HK-2 (cell line): ENCODE measurements at regions not wholly inside any gene's neighbourhood (a gene's known extent, or its start where the extent isn't known, plus 50 kb on each side); places are given as distances from the start of the nearest gene placed in this dataset.
"Not testable (repeated sequence)": the region's sequence is repeated elsewhere in the genome, so short reads cannot be mapped to it uniquely, and the experiment has no call there.

Experiments
- DNase-seq: peaks from one replicate; pipeline ENCODE4 v3.0.0-alpha.2; 2018; ENCODE audit not compliant: unreplicated experiment

GRCh38 chr14:100419856-100420255 lies 96.7 kb downstream of the SLC25A47 start:
- no peak for DNase-seq

- DNase-seq, result no peak
Measured at GRCh38 chr14:100421756-100422470, 98.8 kb downstream of the SLC25A47 start.

GRCh38 chr14:100422556-100423316 lies 99.6 kb downstream of the SLC25A47 start:
- no peak for DNase-seq

GRCh38 chr14:100423317-100424010 lies 100.3 kb downstream of the SLC25A47 start:
- no peak for DNase-seq

- DNase-seq, result peak; percentile 29
Measured at GRCh38 chr14:100424504-100425428, 101.6 kb downstream of the SLC25A47 start.

- no peak for DNase-seq
Measured at GRCh38 chr14:100425429-100425827, 102.3 kb downstream of the SLC25A47 start.

GRCh38 chr14:100426314-100426713 lies 103.2 kb downstream of the SLC25A47 start:
- no peak for DNase-seq

GRCh38 chr14:100427166-100427565 lies 104.0 kb downstream of the SLC25A47 start:
- no peak for DNase-seq

- DNase-seq, result peak; percentile 13
Measured at GRCh38 chr14:100428727-100429126, 105.6 kb downstream of the SLC25A47 start.

GRCh38 chr14:100429537-100429936 lies 106.4 kb downstream of the SLC25A47 start:
- DNase-seq, result no peak

GRCh38 chr14:100430571-100430970 lies 107.4 kb downstream of the SLC25A47 start:
- no peak for DNase-seq

GRCh38 chr14:100431461-100431860 lies 108.3 kb downstream of the SLC25A47 start:
- not testable (repeated sequence) for DNase-seq

- DNase-seq, result no peak
Measured at GRCh38 chr14:100432652-100433427, 109.7 kb downstream of the SLC25A47 start.

- no peak for DNase-seq
Measured at GRCh38 chr14:100433428-100433814, 110.3 kb downstream of the SLC25A47 start.

- DNase-seq, result no peak
Measured at GRCh38 chr14:100434033-100434601, 111.0 kb downstream of the SLC25A47 start.

- DNase-seq, result no peak
Measured at GRCh38 chr14:100434911-100435438, 111.8 kb downstream of the SLC25A47 start.

GRCh38 chr14:100435459-100435858 lies 112.3 kb downstream of the SLC25A47 start:
- no peak for DNase-seq

GRCh38 chr14:100436745-100437406 lies 113.7 kb downstream of the SLC25A47 start:
- DNase-seq, result no peak

- DNase-seq, result no peak
Measured at GRCh38 chr14:100438271-100438670, 115.1 kb downstream of the SLC25A47 start.
